Spleen (tissue), 11 donors: ENCODE measurements at regions not wholly inside any gene's neighbourhood (a gene's known extent, or its start where the extent isn't known, plus 50 kb on each side); places are given as distances from the start of the nearest gene placed in this dataset.

Source experiments
- DNase-seq: peaks from one replicate; pipeline ENCODE4 v3.0.0-alpha.2; 2020
- H3K27ac ChIP-seq, 8 donors: fragments of 200-600 bp; sonication (generic) in 7 of 8; 1 replicate in 4 of 8; 2 replicates in 4 of 8; pipeline versions ENCODE4 v1.5.0 to v1.8.0; 2016 to 2021; ENCODE audit warnings: inconsistent platforms in 4 of 8, mild to moderate bottlenecking in 4 of 8, moderate library complexity in 1 of 8
- H3K27me3 ChIP-seq, 7 donors: fragments of 200-600 bp; sonication (generic) in 6 of 7; replicated peaks in 1 of 7; 1 replicate in 4 of 7; 2 replicates in 3 of 7; pipeline versions ENCODE4 v1.5.0 to v1.8.0; 2016 to 2021; ENCODE audit warnings: inconsistent platforms in 3 of 7, mild to moderate bottlenecking in 1 of 7
- H3K36me3 ChIP-seq, 6 donors: fragments of 200-600 bp; sonication (generic) in 5 of 6; 1 replicate in 4 of 6; 2 replicates in 2 of 6; pipeline versions ENCODE4 v1.5.0 to v1.8.0; 2016 to 2021; ENCODE audit warnings: inconsistent platforms in 2 of 6
- H3K4me1 ChIP-seq, 6 donors: fragments of 200-600 bp; sonication (generic) in 5 of 6; 1 replicate in 3 of 6; 2 replicates in 3 of 6; pipeline versions ENCODE4 v1.5.0 to v1.8.0; 2016 to 2021; ENCODE audit warnings: inconsistent platforms in 3 of 6
- H3K4me3 ChIP-seq, 8 donors: fragments of 200-600 bp; sonication (generic) in 7 of 8; 1 replicate in 4 of 8; 2 replicates in 4 of 8; pipeline versions ENCODE4 v1.5.0 to v1.8.0; 2016 to 2021; ENCODE audit warnings: inconsistent platforms in 4 of 8, mild to moderate bottlenecking in 4 of 8, moderate library complexity in 2 of 8
- H3K9me3 ChIP-seq, 8 donors: fragments of 200-600 bp; sonication (generic) in 7 of 8; 1 replicate in 4 of 8; 2 replicates in 4 of 8; pipeline versions ENCODE4 v1.5.0 to v1.8.0; 2016 to 2021; ENCODE audit warnings: inconsistent platforms in 4 of 8
- POLR2A ChIP-seq, 3 donors: fragments of 450-650 bp; IDR thresholded peaks; one replicate each; pipeline ENCODE4 v1.5.1; 2017; ENCODE audit warnings: antibody characterized with exemption in 3 of 3, mild to moderate bottlenecking in 1 of 3
- POLR2AphosphoS5 ChIP-seq, 3 donors: sonication (generic); formaldehyde crosslinking; IDR thresholded peaks; one replicate each; pipeline ENCODE4 v1.5.1; 2017; ENCODE audit warnings: antibody characterized with exemption in 3 of 3
- WGBS, 5 donors: extraction: QIAGEN DNeasy Blood & Tissue Kit in 3 of 5; methylation state at CpG; one replicate each; pipeline versions ENCODE4 v1.1.5 to v1.1.7; 2013 to 2018; 5-methylcytosine and 5-hydroxymethylcytosine counted together
- intact Hi-C: fragments of 100-400 bp; cut with DNase I; formaldehyde crosslinking; loops from one replicate; pipeline ENCODE4 v1.15.0; 2023; ENCODE audit warnings: low total_unique reads
- TF ChIP-seq, protein P1 (sequence below), 11 experiments: fragments of 200-600 bp in 7 of 11; fragments of 450-650 bp in 4 of 11; sonication (generic) in 4 of 11; IDR thresholded peaks in 8 of 11; conservative IDR thresholded peaks in 3 of 11; 1 replicate in 7 of 11; 2 replicates in 4 of 11; pipeline versions ENCODE4 v1.4.0 to v1.8.0; 2016 to 2021; ENCODE audit warnings: antibody characterized with exemption in 11 of 11, inconsistent platforms in 4 of 11, mild to moderate bottlenecking in 1 of 11
- donor health status: healthy with polysubstance abuse.
- donor health status: DM: no; HTN: no; CAD: no; lungs with moderate emphysema.
- donor health status: DM: no; HTN: no; CAD: no.
- donor health status: Bipolar disorder and iron deficiency.
- donor health status: healthy.
- donor health status: DM: no; HTN: no; CAD: no.
- donor health status: DM: yes; HTN: yes; CAD: no.

DNA sequence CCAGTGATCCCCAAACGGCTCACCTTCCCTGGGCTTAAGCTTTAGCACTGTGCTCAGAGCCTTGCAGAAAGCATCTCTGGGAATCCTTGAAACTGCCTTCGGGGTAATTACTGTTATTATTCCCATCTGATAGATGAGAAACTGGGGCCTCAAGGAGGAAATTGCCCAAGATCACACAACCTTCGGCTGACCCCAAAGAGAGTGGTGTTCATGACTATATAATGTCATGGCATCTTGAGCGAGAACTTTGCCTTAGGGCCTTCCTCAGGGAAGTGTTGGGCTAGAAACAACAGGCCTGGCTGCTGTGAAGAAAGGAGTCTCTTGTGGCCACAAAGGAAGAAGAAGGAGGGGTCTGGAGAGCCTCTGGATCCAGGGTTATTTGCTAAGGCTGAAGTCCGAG, 388.7 kb upstream of the CFAP20DC start:
- 78 to 92% (median 84%) methylated on average over 5 of the region's 5 CpGs for WGBS, 5 donors
- Histone ChIP-seq H3K27ac (no peak overlapping the region), H3K9me3 (peaks cover 0 to 8% (median 6%) of the 10 kb centered on the region in 8 donors), H3K36me3 (no peaks in the 10 kb centered on the region), H3K4me1 (no peaks in the 10 kb centered on the region), H3K4me3 (no peak overlapping the region), H3K27me3 (no peaks in the 10 kb centered on the region)
- TF ChIP-seq, protein P1, sequence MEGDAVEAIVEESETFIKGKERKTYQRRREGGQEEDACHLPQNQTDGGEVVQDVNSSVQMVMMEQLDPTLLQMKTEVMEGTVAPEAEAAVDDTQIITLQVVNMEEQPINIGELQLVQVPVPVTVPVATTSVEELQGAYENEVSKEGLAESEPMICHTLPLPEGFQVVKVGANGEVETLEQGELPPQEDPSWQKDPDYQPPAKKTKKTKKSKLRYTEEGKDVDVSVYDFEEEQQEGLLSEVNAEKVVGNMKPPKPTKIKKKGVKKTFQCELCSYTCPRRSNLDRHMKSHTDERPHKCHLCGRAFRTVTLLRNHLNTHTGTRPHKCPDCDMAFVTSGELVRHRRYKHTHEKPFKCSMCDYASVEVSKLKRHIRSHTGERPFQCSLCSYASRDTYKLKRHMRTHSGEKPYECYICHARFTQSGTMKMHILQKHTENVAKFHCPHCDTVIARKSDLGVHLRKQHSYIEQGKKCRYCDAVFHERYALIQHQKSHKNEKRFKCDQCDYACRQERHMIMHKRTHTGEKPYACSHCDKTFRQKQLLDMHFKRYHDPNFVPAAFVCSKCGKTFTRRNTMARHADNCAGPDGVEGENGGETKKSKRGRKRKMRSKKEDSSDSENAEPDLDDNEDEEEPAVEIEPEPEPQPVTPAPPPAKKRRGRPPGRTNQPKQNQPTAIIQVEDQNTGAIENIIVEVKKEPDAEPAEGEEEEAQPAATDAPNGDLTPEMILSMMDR (IDR thresholded peaks at IDR 0.05 in 8 of 11, conservative IDR thresholded peaks at IDR 0.05 in 3 of 11), result no peak
- no peak for TF ChIP-seq POLR2AphosphoS5 (IDR thresholded peaks at IDR 0.05)
- TF ChIP-seq POLR2A (IDR thresholded peaks at IDR 0.05), result no peak
- intact Hi-C loops, result no loop called here
- no peak for DNase-seq

DNA sequence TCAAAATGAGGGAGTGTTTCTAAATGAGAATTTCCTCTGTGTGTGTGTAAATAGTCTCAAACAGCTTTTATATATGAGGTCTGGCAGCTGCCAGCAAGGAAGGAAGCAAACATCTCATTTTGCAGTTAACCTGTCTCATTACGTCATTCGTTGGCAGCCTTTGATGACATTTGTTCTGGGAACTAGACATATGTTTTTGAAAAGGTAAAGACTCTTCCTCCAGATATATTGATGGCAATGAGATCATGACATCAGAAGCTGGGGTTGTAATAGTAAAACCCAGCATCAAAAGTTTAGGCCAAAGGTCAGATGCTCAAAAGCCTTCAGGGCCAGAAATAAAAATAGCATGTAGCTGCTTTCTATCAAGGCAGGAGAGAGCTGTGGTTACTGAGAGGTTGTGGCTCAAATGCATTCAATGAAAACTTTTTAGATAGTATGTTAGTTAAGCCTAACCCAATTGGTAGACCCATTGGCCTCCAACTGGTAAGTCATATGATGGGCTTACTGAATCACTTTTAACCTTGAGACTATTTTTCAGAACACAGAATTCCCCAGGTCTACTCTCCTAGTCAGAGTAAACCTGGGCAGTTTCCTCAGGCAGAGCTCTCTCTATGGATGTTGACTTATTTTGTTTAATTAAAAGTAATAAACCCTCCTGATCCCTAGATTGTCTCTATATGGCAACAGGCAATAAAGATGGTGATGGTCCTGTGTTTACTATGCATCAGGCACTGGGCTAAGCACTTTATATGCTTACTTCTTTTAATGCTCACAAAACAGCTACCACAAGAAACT, 386.5 kb upstream of the CFAP20DC start:
- no peak overlapping the region for H3K27ac ChIP-seq
- no peaks in the 10 kb centered on the region for H3K4me1 ChIP-seq
- H3K4me3 ChIP-seq, result no peak overlapping the region
- H3K27me3 ChIP-seq, result no peaks in the 10 kb centered on the region
- no peaks in the 10 kb centered on the region for H3K36me3 ChIP-seq
- WGBS, 5 donors, result 31 to 59% (median 48%) methylated on average over 2 of the region's 2 CpGs
- no peak for TF ChIP-seq POLR2A (IDR thresholded peaks at IDR 0.05)
- TF ChIP-seq, protein P1 (IDR thresholded peaks at IDR 0.05 in 8 of 11, conservative IDR thresholded peaks at IDR 0.05 in 3 of 11), result no peak
- no peak for TF ChIP-seq POLR2AphosphoS5 (IDR thresholded peaks at IDR 0.05)
- no peak for DNase-seq
- intact Hi-C loops, result no loop called here
- peaks cover 0 to 11% (median 8%) of the 10 kb centered on the region in 8 donors for H3K9me3 ChIP-seq

DNA sequence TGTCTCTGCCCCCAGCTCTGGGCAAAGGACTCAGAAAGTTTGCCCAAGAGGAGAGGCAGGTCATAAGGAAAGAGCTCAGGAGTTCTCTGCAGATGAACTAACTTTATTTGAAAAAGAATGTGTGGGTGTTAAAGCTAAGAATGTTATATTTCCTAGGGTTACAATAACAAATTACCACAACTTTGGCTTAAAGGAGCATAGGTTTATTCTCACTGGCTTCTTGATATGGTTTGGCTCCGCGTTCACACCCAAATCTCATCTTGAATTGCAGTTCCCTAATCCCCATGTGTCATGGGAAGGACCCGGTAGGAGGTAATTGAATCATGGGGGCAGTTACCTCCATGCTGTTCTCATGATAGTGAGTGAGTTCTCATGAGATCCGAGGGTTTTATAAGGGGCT, 383.7 kb upstream of the CFAP20DC start:
- H3K4me3 ChIP-seq, result no peak overlapping the region
- intact Hi-C loops, result no loop called here
- WGBS, 5 donors, result 87 to 93% (median 88%) methylated on average over 4 of the region's 4 CpGs
- peaks cover 0 to 11% (median 8%) of the 10 kb centered on the region in 8 donors for H3K9me3 ChIP-seq
- H3K27me3 ChIP-seq, result no peaks in the 10 kb centered on the region
- no peak for TF ChIP-seq POLR2AphosphoS5 (IDR thresholded peaks at IDR 0.05)
- TF ChIP-seq, protein P1 (IDR thresholded peaks at IDR 0.05 in 8 of 11, conservative IDR thresholded peaks at IDR 0.05 in 3 of 11), result no peak
- TF ChIP-seq POLR2A (IDR thresholded peaks at IDR 0.05), result no peak
- no peaks in the 10 kb centered on the region for H3K36me3 ChIP-seq
- H3K4me1 ChIP-seq, result no peaks in the 10 kb centered on the region
- DNase-seq, result no peak
- H3K27ac ChIP-seq, result no peak overlapping the region

DNA sequence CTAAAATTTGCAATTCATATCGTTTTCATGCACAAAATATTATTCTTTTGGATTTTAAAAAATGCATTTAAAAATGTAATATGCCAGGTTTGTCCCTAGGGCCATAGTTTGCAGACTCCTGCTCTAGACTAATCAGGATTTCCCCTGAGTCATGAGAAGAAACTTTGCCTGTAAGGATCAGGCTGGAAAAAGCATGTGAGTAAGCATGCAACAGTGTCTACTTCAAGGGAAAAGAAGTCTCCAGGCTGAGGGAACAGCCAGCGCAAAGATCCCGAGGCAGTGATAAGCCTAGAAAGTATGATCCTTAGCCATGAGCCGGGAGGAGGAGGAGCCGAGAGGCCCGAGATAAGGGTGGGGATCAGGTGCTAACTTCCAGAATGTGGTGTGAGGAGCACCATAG, 382.8 kb upstream of the CFAP20DC start:
- Histone ChIP-seq H3K4me1 (peaks cover 0 to 4% (median under 1%) of the 10 kb centered on the region in 6 donors), H3K9me3 (peaks cover 0 to 11% (median 8%) of the 10 kb centered on the region in 8 donors), H3K27me3 (no peaks in the 10 kb centered on the region), H3K4me3 (no peak overlapping the region), H3K27ac (no peak overlapping the region), H3K36me3 (no peaks in the 10 kb centered on the region)
- DNase-seq, result no peak
- TF ChIP-seq, protein P1 (IDR thresholded peaks at IDR 0.05 in 8 of 11, conservative IDR thresholded peaks at IDR 0.05 in 3 of 11), result no peak
- intact Hi-C loops, result no loop called here
- 89 to 94% (median 91%) methylated on average over 5 to 6 of the region's 6 CpGs for WGBS, 5 donors
